HG03039 (cell line): ENCODE measurements at regions not wholly inside any gene's neighbourhood (a gene's known extent, or its start where the extent isn't known, plus 50 kb on each side); places are given as distances from the start of the nearest gene placed in this dataset.

Experiments used
- ATAC-seq: cut with Tn5 transposase; IDR thresholded peaks from one replicate; pipeline ENCODE4 v1.9.1; 2021; ENCODE audit warnings: mild to moderate bottlenecking, moderate library complexity; ENCODE audit not compliant: unreplicated experiment

DNA sequence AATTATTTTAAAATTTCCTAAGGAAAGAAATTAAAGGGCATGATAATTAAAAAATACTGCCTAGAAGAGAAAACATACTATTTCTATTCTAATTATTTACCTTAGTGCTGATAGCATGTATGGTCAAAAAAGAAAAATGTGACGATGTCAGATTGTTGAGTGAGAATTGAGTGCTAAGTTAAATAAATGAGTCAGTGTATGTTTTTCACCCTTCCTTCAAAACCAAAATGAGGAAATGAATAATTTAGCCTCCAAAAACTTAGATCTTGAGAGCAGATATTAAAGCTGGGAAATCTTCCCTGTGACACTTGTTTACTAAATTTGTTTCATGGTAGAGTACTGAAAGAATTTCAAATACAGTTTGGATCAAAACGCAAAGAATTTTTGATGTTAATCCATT lies 58.6 kb upstream of the NYAP2 start:
- ATAC-seq, result no peak

DNA sequence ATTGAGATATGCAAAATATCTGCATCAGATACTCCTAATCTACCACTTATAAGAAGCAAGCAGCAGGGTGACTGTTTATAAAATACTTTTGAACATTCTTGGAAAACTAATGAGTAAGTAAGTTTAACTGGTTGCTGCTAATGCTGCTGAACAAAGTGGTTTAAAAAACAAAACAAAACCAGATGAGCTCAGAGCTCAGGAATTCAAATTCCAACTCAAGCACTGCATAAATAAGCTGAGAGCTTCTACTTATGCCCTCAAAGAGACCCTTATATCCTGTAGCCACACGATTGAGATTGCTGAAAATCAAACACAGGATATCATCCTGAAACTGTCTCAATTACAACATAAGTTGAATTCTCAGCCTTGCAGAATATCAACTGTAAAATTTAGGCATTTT lies 62.3 kb upstream of the NYAP2 start:
- ATAC-seq, result no peak

DNA sequence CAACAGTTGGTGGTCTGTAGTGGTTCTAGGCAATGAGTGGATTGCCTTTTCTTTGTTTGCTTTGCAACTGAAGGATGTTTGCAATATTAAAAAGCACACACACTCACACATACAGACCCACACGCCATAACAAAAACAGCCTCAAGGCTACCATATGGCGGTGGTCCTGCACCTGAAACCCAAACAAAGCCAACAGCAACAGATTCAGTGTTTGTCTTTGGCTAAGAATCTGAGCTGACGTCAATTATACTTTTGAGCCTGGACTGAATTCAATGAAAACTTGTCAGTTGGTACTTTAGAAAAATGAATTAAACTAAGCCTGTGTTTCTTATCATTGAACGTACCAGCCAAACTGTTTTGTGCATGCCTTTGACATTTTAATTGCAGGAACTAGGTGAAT lies 65.0 kb upstream of the NYAP2 start:
- no peak for ATAC-seq

DNA sequence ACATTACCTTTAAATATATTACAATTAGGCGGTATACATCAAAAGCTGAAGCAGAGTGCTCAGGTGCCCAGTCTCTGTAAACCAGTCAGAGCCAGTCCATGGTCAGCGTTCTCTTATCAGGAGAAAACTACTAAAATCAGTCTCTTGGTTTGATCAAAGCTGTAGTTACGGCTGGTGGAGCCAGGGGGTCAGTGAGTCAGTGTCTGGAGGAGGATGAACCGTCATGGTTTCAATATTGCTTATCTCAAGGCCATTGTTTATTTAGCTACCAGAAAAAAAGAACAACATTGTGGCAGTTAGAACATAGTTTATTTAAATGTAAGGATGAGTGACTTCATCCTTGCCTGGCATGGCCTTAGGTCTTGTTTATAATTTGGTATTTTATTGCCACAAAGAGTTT lies 71.3 kb upstream of the NYAP2 start:
- ATAC-seq, result no peak

DNA sequence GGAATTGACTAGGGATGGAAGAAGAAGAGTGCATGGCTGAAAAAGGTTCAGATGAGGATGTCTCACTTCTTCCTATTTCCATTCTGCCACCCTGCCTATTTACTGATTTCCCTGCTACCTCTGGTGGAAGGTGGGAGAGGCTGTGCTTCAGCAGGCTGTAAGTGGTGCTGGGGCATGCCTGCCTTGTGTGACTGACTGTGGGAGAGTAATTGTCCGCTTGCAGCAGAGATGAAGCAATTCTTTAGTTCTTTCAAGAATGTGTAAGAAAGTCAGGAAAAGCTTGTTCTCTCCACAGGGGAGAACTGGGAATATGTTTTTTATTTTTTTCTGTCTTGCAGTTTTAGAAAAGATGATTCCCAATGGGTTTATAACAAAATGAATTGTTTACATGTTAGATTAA lies 72.5 kb upstream of the NYAP2 start:
- no peak for ATAC-seq

DNA sequence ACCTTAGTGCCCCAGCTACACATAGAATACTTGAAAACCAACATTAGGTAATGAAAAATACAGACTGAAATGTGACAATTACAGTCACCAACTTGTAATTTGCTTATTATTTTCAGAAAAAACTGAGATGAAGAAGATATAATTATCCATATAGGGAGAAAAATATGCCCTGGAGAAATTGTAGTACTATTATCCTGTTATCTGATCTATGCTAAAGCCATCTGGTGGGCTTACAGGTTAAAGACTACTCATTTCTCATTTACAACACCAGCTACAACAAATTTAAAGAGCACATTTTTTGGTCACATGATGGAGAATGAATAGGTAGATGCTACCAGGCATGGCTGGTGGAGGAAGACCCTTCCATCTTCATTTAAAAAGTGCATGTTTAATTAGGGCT lies 79.6 kb upstream of the NYAP2 start:
- ATAC-seq, result no peak

DNA sequence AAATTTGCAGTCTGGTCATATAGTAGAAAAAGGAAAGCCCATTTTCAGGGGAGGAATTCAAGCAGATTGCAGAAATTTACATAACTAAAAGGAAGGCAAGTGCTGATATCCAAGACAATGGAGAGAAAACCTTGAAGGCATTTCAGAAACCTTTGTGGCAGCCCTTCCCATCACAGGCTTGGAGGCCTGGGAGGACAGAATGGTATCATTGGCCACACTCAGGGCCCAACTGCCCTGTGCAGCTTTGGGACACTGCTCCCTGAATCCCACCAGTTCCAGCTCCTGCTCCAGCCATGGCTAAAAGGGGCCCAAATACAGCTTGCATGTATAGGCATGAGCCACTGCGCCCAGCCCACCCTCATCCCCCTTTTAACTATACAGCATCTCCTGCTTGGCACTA lies 81.1 kb upstream of the NYAP2 start:
- no peak for ATAC-seq

DNA sequence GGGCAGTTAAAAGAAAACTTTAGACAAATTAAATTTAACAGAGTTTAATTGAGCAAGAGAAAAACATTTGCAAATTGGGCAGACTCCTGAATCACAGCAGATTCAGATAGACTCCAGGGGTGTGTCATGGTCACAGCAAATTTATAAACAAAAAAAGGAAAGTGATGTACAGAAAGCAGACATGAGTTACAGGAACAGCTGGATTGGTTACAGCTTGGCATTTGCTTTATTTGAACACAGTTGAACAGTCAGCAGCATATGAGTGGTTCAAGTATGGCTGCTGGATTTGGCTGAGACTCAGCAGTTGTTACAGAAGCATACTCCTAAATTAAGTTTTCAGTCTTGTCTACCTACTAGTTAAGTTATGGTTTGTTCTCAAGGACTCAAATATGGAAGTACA lies 82.3 kb upstream of the NYAP2 start:
- no peak for ATAC-seq

DNA sequence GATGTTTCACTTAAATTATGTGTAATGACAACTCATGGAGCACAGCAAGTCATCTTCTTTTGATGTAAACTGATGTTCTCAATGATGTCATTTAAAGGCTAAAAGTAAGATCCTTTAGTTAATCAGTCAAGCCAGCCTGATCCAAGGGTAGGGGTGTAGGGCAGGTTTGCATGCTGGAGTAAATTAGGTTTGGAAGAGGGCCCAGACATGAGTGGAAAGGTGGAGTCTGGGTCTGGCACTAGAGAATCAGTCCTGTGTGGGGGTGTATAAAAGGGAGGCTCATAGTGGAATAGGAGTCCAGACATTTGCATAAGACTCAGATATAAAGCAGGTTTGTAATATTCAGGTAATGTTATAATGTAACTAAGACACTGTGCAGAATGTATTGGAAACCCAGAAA lies 88.8 kb upstream of the NYAP2 start:
- no peak for ATAC-seq

DNA sequence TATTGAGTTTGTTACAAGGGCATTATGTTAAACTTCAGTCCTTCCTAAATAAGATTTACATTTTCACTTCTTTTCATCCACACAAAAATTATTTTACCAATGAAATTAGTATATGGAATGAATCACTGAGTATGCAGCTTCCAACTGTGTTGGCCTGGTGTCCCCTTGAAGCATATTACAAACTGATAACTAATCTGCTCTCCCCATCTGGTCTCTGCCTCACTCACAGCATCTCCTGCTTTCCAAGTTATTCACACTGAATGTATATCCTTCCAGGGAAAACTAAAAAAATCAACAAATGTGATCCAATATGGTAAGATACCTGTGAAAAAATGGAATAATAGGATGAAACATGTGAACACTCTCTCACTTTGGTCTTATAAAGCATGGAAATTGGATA lies 90.0 kb upstream of the NYAP2 start:
- ATAC-seq, result no peak

DNA sequence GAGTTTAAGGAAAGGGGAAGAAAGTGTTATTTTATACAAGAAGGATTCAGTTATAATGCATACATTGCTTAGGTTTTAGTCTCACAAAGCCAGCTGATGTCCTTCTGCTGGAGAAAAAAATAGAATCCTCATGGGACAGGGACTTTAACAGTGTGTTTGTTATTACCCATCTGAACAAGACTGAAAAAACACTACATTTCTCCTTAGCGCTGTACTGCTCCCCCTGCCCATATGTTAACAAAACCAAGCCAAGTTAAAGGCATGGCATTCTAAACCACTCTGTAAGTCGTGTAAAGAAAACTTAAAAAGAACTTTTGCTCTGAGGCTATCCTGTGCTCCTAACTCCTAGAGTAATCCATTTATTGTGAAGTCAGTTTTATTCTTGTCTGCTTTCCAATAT lies 102.6 kb upstream of the NYAP2 start:
- ATAC-seq, result no peak

DNA sequence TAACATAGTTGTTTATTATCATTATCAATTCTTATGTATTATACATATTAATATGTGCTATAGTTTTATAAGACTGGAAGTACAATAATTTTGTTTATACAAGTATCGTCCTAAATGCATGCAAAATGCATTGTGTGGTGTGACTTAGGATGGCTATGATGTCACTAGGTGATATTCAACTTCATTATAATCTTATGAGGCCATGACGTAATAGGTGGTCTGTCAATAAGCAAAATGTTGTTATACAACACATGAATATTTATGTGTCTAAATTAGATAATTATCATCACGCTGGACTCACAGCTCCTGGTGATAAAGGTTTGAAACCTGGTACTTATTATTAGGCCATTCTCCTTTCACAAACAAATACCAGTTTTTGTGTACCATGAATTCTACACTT lies 104.4 kb upstream of the NYAP2 start:
- ATAC-seq, result no peak

DNA sequence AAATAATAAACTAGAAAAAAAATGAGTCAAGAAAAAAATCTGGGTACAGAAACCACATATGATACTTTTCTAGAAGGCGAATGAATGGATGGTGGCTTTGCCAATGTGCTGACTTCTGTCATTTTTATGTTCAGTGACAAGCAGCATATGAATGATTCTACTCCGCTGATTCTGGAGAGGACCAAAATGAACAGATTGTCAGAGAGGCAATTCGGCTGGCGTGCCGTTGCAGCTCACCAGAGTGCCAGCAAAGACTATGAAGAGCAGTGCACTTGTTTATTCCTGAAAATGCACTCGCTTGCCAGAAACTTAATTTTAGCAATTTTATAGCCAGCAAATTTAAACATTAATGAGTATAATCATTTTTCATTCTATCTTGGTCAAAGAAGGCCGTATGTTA lies 105.9 kb upstream of the NYAP2 start:
- ATAC-seq, result no peak

DNA sequence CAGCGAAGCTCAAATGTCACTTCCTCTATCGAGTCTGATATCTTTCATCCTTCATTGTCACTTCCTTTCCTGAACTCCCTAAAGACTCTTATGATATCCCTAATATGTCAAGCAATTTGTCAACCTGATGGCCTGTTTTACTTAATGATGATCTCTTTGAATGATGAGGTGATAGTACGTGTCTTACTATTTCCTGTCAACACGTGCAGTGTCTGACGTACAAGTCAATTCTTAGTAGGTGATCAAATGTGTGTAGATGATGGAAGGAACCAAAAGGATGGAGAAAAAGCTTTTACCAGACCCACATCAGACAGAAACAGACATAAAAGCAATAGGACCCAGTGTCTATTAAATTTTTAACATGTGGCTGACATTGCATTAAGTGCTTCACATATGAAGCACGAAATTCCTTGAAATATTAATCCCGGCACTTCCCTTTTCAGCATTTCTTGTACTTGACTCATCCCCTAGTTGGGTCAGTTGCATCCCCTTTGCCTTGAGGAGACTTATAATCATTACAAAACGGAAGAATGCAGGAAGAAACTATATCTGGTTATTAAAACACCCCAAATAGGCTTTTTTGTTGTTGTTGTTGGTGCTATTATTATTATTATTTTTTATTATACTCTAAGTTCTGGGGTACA lies 108.6 kb upstream of the NYAP2 start:
- no peak for ATAC-seq

DNA sequence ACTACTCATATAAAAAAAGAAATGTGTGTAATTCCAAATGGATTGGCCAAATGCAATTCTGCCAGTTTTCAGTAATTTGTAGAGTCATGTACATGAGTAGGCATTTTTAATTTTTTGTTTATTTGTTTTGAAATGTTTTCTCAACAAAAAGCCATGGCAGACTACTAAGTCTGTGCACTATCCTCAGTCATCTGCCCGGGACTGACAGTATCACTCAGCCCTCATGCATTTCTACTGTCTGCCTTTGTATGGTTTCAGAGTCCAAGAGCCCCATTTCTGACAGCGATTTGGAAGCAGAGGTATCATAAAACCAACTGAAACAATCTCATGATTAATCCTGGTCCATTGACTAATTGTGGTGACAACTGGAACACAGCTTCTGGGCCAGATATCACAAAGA lies 109.9 kb upstream of the NYAP2 start:
- ATAC-seq, result no peak

DNA sequence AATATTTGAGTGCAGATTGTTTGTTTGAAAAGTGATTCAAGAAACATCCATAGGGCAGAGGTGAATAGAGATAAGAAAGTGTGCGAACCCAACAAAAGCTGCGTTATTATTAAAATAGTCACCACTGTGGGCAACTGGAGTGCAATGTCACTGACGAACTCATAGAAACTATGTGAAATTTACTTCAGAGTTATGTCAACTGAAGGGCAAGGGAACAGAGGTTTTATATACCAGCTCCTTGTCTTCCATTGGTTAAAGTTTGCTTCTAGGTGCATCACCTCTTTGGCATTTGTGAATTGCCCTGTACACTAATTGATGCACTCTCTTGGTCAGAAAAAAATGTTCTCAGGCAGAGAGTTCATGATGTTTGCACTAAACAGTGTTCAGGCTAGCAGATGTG lies 110.5 kb upstream of the NYAP2 start:
- ATAC-seq, result no peak

DNA sequence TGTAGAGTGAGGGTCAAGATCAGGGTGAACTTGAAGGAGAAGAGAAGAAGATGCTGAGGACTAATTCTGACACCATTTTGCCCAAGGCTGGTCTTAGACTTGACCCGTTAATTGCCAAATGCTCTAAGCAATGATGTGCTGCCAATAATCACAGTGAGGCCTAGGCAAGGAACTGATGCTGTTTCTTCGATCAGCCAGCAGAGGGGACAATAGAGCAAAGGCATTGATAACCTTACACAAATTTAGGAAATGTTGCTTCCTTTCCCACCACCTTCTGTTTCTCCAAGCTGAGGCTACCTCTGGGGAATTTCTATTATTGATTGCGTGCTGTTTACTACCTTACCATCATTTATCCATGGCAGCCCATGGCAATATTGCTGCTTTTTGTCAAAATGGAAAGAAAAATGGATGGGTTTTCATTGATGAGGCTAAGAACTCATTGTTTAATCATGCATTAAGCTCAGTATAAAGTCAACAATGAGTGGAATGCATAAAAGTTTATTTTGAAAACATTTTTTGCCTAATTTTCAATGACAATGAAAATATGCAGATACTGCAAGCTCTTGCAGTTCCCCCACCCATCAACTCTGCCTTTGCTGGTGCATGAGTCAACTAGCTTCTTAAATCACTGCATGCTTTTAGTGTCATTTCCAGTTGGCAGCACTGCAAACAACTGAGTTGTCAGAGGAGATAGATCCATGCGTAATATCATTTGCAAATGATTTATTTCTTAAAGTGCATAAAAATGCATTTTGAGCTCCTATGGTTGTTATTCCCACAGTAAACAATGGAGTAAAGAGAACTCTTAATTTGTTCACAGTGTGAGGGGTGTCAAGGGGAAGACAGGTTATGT lies 116.4 kb upstream of the NYAP2 start:
- peak; percentile 80 for ATAC-seq

DNA sequence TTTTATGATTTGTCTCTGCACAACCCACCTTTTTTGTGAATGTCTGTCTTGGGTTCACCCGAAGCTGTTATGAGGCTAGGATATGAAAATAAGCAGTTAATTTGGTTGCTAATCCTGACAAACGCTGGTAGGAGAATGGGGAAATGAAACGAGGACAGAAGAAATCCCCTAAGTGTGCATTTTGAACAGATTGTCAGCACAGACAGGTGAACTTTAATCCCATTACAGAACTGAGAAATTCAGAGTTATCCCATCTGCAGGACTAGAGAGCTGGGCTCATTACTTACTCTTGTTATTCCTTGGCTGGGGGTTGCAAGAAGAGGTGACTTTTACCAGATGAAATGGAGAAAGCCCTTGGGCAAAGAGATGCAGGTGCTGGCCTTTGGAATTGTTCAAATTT lies 123.3 kb upstream of the NYAP2 start:
- ATAC-seq, result peak; percentile 86

DNA sequence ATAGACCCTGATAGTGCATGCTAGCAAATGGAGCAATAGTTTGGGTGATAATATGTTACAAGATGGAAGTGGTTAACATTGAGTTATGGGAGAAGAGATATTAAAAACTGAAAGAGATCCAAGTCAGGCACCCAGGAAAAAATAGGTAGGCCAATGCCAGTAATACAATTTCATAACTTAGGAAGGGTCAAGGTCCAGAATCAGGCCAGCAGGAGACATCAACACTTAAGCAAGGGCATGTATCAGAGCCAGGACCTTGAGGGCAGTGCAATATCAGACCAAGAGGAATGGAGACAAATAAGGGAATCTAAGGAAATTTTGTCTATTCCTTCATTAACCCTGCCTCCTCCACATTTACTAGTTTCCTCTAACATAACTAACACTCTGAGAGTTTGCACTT lies 124.1 kb upstream of the NYAP2 start:
- no peak for ATAC-seq

DNA sequence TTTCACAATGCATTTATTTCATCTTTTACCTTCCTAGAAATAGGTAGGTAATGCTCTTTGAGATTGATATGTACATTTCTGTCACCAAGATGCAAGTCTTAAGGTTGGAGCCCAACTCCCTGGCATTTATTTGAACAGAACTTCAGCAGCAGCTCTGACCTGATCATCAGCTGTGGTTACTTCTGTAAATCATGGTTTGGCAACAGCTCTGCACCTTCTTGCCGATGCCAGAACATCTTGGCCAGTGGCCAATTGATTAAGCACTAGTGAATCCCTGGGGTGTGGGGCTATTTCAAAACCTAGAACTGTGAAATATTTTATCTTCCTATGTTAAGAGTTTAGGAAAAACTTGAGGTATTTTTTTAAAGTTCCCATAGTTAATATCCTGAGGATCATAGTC lies 124.8 kb upstream of the NYAP2 start:
- ATAC-seq, result no peak

DNA sequence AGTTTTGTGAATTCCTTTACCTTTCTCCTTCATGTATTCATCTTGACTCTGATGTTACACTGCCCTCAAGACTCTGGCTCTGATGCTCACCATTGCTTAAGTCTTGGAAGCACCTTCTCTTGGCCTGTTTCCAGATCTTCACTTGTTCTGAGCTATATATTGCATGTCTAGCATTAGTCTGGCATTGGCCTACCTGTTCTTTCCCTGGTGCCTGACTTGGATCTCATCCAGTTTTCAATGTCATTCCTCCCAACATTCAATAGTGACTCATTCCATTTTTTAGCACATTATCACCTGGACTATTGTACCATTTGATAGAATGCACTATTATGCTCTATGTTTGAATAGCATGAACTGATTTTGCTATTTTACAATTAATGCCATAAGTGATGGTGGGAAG lies 127.3 kb upstream of the NYAP2 start:
- ATAC-seq, result no peak

DNA sequence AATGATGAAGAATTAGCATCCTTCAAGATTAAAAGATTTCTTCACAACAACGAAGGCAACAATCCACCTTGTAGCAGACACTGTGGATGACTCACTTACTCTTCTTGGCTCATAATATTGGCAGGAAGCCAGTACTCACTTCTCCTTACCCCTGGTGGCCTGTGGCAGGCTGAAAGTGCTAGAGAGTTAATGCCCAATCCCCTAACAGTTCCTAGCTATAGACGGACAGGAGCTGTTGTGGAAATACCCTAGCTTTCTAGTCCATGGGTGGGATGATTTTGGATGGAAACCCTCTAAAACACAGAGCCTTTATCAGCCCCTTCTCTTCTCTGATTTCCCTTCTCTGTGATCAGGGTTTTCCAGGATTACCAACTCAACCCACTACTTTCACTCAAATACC lies 128.6 kb upstream of the NYAP2 start:
- peak; percentile 100 for ATAC-seq

DNA sequence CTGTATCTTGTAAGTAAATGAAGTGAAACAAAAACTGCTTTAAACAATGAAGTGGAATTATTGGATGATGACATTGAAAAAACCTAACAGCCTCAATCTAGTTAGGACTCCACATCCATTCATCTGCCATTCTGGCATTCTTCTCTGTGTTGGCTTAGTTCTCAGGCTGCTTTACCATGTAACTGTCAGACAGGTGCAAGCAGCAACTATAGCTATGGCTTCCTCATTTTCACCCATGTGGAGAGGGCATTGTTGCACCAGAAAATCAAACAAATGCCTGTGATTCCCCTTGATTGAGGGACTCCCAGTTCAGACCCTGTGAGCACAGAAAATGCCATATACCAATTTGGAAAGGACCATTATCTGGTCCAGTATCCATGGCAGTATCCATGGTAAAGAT lies 129.5 kb upstream of the NYAP2 start:
- ATAC-seq, result no peak
